ENCODE measurements at regions not wholly inside any gene's neighbourhood (a gene's known extent, or its start where the extent isn't known, plus 50 kb on each side); places are given as distances from the start of the nearest gene placed in this dataset.
"Not testable (repeated sequence)": the region's sequence is repeated elsewhere in the genome, so short reads cannot be mapped to it uniquely, and the experiment has no call there.

DNA sequence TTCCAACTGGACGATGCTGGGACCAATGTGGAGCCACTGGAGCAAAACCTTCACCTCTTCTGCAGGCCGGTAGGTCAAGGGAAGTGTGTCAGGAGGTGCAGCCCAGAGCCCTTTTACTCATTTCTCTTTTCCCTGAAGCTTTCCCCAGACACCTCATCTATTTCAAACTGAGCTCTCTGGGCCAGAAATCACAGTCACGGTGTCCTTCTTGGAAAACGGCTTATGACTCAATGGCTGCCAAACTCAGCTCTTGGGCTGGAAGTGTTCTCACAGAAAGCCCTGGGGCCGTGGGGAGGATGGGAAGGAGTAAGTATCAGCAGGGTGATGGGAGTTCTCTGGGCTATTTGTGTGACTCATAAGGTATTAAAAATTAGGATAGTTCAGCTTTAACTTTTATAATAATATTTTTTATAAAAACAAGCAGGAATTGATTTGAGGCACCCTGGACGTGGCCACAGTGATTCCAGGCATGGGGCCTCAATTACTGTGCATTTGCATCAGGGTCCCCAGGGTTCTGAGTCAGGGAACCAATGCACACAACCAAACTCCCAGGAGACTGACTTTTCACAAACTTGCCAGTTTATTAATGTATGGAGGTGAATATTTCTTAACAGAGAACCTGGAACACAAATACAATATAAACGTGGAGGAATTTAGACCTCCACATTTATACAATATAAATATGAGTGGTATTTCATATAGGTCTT, 187.4 kb upstream of the TMEM72 start:
- no peaks in the 10 kb centered on the region for H3K4me1 Mint-ChIP-seq
- H3K9me3 Mint-ChIP-seq, result no peaks in the 10 kb centered on the region
- H3K4me3 Mint-ChIP-seq, result no peak overlapping the region
- CTCF ChIA-PET, result no interaction called here
- no peaks in the 10 kb centered on the region for H3K27me3 Mint-ChIP-seq
- no peak overlapping the region for H3K27ac Mint-ChIP-seq
- H3K36me3 Mint-ChIP-seq, result no peaks in the 10 kb centered on the region
- no peak for DNase-seq

DNA sequence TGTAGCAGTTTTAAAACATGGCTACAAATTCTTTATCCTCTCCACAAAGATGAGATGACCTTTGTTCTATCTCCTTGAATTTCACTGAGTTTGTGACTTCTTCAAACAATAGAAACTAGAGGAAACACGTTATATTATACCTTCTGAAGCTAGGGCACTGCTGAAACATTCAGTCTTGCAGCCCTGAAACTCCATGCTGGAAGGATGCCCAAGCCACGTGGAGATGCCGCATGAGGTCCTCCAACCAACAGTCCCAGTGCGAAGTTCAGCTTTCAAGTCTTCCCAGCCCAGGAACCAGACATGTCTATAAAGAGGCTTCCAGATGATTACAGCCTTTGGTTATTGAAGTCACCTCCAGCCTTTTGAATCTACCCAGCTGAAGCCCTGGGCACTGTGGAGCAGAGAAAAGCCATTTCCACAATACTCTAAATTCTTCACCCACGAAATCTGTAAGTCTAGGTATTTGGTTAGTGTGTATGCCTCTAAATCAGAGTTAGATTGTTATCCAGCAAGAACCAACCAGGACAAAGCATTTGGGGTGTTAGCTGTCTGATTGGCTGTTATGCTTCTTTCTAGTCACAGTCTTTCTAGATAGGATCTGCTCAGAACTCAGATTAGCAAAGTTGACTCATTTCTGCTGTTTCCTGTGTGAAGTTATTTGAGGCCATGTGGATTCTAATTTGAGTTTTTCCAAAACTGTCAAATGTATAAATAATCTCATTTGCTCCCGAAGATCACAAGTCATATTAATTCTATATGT, 186.5 kb upstream of the TMEM72 start:
- Mint-ChIP-seq H3K4me1 (no peaks in the 10 kb centered on the region), H3K36me3 (no peaks in the 10 kb centered on the region), H3K27ac (no peak overlapping the region), H3K27me3 (no peaks in the 10 kb centered on the region), H3K4me3 (no peak overlapping the region), H3K9me3 (no peaks in the 10 kb centered on the region)
- DNase-seq, result no peak
- CTCF ChIA-PET, result no interaction called here

DNA sequence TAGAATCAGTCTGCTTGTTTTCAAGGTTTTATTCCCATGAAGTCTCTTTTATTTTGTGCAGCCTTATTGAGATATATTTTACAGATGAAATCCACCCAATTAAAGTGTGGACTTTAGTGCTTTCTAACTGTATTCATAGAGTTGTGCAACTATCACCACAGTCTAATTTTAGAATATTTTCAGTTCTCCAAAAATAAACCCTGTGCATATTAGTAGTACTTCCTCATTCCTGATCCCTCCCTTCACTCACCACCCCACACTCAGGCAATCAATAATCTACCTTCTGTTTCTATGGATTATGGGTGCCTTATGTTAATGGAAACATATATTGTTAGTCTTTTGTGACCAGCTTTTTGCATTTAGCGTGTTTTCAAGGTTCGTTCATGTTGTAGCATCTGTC, 185.7 kb upstream of the TMEM72 start:
- Mint-ChIP-seq H3K27ac (no peak overlapping the region), H3K27me3 (no peaks in the 10 kb centered on the region), H3K9me3 (no peaks in the 10 kb centered on the region), H3K4me1 (no peaks in the 10 kb centered on the region), H3K36me3 (no peaks in the 10 kb centered on the region), H3K4me3 (no peak overlapping the region)
- CTCF ChIA-PET, result no interaction called here
- DNase-seq, result no peak

DNA sequence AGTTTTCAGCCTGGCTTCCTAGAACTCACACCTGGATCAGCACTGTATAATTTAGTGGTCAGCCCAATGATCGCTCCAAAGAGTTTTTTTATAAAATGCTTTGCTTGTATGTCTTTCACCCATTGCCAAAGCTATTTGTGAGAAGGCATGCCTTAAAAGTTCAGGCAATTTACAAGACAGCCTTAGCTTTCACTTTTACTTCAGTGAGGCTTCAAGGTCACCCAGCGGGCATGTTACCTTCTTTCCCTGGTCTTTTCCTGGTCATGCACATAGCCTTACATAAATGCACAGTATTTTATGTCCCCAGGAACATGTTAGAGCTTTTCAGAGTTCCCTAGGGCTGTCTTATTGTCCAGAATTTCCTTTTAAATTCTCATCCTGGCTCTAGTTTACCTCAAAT, 179.9 kb upstream of the TMEM72 start:
- H3K27me3 Mint-ChIP-seq, result no peaks in the 10 kb centered on the region
- no peak overlapping the region for H3K4me3 Mint-ChIP-seq

DNA sequence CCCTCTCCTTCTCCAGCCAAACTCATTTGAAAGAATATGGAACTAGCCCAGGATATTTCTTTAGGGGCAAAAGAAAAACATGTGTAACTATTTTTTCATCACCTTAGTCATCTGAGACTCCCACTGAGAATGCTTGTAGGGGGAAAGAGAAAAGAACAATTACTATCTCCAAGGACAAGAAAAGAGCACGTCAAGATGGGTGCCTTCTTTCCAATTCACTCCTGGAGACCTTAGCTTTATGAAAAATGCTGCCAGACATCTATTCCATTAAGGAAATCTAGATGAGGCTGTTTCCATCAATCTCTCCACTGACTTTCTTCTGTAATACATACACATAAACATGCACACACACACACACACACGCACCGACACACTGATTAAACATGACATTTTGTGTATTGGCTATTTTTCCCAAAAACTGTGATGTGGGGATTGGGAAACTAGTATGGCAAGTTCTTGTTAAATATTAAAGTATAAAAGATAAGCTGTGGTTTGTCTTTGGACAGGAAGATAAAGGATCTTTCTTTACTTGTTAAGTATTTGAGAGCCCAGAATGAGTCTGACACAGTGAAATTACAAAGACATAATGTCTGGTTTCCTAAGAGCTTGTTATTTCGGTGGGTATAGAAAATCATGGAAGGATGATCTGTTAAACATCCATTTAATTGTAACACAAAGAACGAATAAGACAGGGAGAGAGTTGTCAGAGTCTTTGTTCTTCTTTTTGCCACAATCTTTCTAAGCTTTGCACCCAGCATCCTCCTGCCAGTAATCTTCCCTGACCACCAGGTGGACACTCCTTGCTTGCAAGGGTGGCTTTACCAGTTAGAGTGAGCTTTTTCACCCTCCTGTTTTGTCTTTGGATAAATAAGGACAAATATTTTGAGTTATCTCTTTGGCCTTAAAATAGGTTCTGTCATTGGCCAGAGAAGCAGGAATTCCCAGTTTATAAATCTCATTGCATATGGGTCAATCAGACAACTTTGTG, 177.3 kb upstream of the TMEM72 start:
- H3K27ac Mint-ChIP-seq, result no peak overlapping the region
- DNase-seq, result no peak
- CTCF ChIA-PET, result no interaction called here
- no peaks in the 10 kb centered on the region for H3K9me3 Mint-ChIP-seq
- H3K4me3 Mint-ChIP-seq, result no peak overlapping the region
- no peaks in the 10 kb centered on the region for H3K4me1 Mint-ChIP-seq
- no peaks in the 10 kb centered on the region for H3K36me3 Mint-ChIP-seq
- no peaks in the 10 kb centered on the region for H3K27me3 Mint-ChIP-seq

More for the DNA sequence above, 179.9 kb upstream of the TMEM72 start:
- Mint-ChIP-seq H3K36me3 (no peaks in the 10 kb centered on the region), H3K27ac (no peak overlapping the region), H3K4me1 (no peaks in the 10 kb centered on the region), H3K9me3 (no peaks in the 10 kb centered on the region)
- CTCF ChIA-PET, result no interaction called here
- no peak for DNase-seq

DNA sequence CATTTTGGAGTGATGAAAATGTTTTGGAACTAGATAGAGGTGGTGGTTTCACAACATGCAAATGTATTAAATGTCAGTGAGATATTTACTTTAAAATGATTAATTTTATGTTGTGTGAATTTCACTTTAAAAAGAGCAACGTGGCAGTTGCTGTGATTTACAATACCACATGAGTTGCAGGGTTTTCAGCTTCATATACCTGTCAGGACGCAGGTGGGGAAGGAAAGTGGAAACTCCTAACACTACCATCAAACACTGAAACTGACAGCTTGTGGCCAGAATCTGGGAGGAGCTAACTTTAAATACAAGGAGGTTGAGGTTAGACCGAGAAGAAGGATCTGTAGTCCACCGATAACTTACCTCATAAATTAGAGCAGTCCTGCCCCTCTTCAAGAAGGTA, 168.9 kb upstream of the TMEM72 start:
- no peaks in the 10 kb centered on the region for H3K4me1 Mint-ChIP-seq
- H3K27me3 Mint-ChIP-seq, result no peaks in the 10 kb centered on the region
- H3K4me3 Mint-ChIP-seq, result no peak overlapping the region
- DNase-seq, result no peak
- no peaks in the 10 kb centered on the region for H3K9me3 Mint-ChIP-seq
- no peak overlapping the region for H3K27ac Mint-ChIP-seq
- CTCF ChIA-PET, result no interaction called here
- H3K36me3 Mint-ChIP-seq, result no peaks in the 10 kb centered on the region

DNA sequence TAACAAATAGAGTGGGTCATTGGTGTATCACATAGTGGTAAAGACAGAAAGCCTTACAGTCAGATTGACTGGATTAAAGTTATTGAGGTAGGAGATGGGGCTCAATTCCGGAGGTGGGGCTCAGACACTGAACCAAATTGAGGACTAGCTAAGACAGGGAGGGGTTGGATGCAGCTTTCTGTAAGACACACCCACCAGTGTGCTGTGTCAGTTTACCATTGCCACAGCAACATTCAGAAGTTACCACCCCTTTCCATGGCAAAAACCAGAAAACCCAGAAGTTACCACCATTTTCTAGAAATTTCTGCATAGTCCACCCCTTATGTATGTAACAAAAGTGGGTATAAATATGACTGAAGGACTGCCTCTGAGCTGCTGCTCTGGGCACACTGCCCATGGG, 167.6 kb upstream of the TMEM72 start:
- H3K36me3 Mint-ChIP-seq, result no peaks in the 10 kb centered on the region
- H3K4me3 Mint-ChIP-seq, result no peak overlapping the region
- no peaks in the 10 kb centered on the region for H3K27me3 Mint-ChIP-seq
- no peaks in the 10 kb centered on the region for H3K4me1 Mint-ChIP-seq
- no peaks in the 10 kb centered on the region for H3K9me3 Mint-ChIP-seq
- no peak for DNase-seq
- CTCF ChIA-PET, result no interaction called here
- no peak overlapping the region for H3K27ac Mint-ChIP-seq

DNA sequence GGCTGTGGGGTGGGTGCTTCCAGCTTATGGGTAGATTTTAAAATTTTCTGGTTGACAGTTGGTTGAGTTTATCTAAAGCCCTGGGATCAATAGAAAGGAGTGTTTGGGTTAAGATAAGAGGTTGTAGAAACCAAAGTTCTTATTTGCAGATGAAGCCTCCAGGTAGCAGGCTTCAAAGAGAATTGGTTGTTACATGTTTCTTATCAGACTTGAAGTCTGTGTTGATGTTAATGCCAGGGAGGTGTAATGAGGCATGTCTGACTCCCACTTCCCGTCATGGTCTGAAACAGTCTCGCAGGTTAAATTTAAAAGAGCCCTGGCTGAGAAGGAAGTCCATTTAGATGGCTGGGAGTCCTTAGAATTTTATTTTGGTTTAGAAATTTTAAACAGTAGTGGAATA, 165.2 kb upstream of the TMEM72 start:
- CTCF ChIA-PET, result no interaction called here
- DNase-seq, result no peak
- Mint-ChIP-seq H3K4me3 (no peak overlapping the region), H3K27ac (no peak overlapping the region), H3K4me1 (no peaks in the 10 kb centered on the region), H3K9me3 (no peaks in the 10 kb centered on the region), H3K27me3 (peaks cover 5% of the 10 kb centered on the region), H3K36me3 (no peaks in the 10 kb centered on the region)

DNA sequence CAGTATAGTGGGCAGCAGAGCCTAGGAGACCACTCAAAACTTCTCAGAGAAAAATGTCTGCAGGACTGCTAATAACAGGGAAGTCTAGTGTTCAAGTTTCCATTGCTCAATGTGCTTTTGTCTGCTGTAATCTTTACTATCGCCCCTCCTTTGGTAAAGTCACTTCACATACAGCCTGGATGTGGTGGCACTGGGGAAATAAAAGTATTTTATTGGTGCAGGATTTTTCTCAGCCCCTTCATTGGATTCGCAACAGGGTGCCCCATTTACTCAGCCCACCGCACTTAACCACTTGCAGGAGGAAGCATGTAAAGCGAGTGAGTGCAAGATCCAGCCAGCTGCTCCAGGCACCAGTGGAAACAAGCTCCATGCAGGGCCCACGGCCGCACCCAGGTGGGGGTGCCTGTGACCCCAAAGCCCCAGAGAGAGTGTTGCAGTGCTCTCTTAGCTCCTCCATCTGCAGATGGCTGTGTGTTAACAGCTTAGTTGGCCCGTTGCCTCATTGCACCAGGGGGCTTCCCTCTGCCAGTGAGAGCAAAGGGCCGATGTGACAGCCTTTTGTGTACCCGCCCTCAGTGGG, 163.5 kb upstream of the TMEM72 start:
- Mint-ChIP-seq H3K36me3 (no peaks in the 10 kb centered on the region), H3K9me3 (no peaks in the 10 kb centered on the region), H3K27me3 (peaks cover 5% of the 10 kb centered on the region), H3K4me1 (no peaks in the 10 kb centered on the region), H3K4me3 (no peak overlapping the region), H3K27ac (no peak overlapping the region)
- CTCF ChIA-PET, result no interaction called here
- no peak for DNase-seq

DNA sequence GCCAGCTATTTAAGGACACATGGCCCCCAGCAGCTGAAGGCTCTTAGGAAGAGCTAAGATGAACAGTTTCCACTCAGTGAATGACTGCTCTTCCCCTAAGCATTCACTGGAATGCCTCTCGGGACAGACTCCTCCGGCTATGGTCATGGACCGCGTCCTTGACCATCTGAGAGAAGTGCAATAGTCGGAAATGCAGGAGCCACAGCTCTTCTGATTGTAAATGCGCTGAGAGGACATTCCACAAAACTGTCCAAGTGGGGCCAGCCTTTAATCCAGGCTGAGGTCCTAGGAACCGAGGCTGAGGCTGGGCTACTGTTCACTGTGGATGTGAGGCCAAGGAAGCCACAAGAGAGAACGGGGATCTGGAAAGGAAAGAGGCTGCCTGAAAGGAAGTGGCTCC, 162.0 kb upstream of the TMEM72 start:
- CTCF ChIA-PET, result no interaction called here
- no peaks in the 10 kb centered on the region for H3K36me3 Mint-ChIP-seq
- H3K4me3 Mint-ChIP-seq, result no peak overlapping the region
- peaks cover 5% of the 10 kb centered on the region for H3K27me3 Mint-ChIP-seq
- H3K27ac Mint-ChIP-seq, result no peak overlapping the region
- H3K4me1 Mint-ChIP-seq, result no peaks in the 10 kb centered on the region
- no peaks in the 10 kb centered on the region for H3K9me3 Mint-ChIP-seq
- DNase-seq, result no peak

DNA sequence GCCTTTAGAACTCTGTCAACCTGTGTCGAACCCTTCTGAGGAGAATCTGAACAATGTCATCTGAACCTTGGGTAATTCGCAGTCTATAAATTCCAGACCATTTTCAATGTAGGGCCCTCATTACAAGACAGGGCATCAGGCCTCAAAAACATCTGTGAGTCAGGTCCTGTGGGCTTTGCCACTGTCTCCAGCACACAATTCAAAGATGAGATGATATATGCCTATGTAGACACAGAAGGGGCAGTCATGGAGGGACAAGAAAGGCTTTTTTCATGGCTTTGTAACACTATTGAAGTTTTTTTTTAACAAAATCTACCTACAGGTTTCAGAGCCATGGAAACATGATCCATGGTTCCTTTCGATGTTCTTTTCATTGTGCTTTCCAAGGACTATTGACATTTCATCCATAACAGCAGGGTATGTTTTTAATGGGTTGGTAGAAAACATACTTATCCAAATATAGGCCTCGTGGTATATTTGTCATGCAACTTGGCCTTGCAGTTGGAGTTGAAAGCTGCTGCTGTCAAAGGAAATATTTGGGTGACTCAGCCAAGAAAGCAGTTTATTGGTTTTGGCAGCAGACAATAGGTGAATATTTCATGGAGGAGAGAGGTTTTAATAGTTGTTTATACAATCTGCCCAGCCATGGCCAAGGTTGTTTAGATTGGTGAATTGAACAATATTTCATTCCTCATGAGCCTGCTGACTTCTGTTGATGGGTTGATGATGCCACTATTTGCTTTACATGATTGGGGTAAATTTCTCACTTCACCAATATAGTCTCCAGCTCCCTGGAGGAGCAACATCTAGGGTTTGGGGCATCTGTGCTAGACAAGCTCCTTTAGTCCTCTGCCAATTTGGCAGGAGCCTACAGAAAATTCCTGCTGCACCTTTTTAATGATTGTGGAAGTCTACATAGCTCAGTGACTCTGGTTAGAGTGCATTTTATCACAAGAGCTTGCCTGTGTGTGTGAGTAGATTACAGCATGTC, 158.4 kb upstream of the TMEM72 start:
- Mint-ChIP-seq H3K27me3 (peaks cover 5% of the 10 kb centered on the region), H3K4me1 (no peaks in the 10 kb centered on the region), H3K36me3 (no peaks in the 10 kb centered on the region), H3K9me3 (no peaks in the 10 kb centered on the region), H3K27ac (no peak overlapping the region), H3K4me3 (no peak overlapping the region)
- DNase-seq, result no peak
- CTCF ChIA-PET, result no interaction called here

DNA sequence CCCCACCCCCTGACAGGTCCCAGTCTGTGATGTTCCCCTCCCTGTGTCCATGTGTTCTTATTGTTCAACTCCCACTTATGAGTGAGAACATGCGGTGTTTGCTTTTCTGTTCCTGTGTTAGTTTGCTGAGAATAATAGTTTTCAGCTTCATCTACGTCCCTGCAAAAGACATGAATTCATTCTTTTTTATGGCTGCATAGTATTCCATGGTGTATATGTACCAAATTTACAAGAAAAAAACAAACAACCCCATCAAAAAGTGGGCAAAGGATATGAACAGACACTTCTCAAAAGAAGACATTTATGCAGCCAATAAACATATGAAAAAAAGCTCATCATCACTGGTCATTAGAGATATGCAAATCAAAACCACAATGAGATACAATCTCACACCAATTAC, 156.8 kb upstream of the TMEM72 start:
- H3K27me3 Mint-ChIP-seq, DNase-seq, H3K9me3 Mint-ChIP-seq, H3K4me1 Mint-ChIP-seq, H3K36me3 Mint-ChIP-seq, H3K4me3 Mint-ChIP-seq, H3K27ac Mint-ChIP-seq: not testable (repeated sequence)
- CTCF ChIA-PET, result interaction anchor here (0.6 kb wide), 1 partner anchor 9 kb away, joined by 3 read pairs; no protein-coding TSS in a partner anchor

DNA sequence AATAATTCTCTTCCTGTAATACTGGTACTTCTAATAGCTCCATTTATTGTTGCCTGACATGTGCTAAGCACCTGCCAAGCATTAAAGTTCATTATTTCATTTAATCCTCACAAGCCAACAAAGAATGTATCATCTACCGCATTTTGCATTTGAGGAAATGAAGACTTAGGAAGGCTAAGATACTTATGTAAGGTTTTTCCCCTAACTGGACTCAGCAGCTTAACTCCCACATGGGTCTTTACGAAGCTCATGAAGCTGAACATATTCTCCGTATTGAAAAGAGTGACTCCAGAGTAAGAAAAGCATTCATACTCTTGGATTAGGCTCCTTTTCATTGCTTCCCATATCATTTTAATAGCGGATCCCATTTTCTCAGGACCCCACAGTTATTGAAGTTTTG, 155.7 kb upstream of the TMEM72 start:
- H3K4me1 Mint-ChIP-seq, result no peaks in the 10 kb centered on the region

More for the DNA sequence above, 155.7 kb upstream of the TMEM72 start:
- Mint-ChIP-seq H3K27ac (no peak overlapping the region), H3K9me3 (no peaks in the 10 kb centered on the region), H3K27me3 (no peaks in the 10 kb centered on the region), H3K4me3 (no peak overlapping the region), H3K36me3 (no peaks in the 10 kb centered on the region)
- no peak for DNase-seq
- CTCF ChIA-PET, result no interaction called here
